Activated T-helper 1 cell treated with anti-CD3 and anti-CD28 coated beads, Interleukin-12 subunit alpha, Interleukin-12 subunit beta, Interleukin-2, Interleukin-4 antibody, amounts not matched to agents 30 ng/mL and 10 ng/mL and 1 ng/mL, durations not matched to agents 14 hours and 24 hours and 36 hours (primary cell): ENCODE measurements at regions not wholly inside any gene's neighbourhood (a gene's known extent, or its start where the extent isn't known, plus 50 kb on each side); places are given as distances from the start of the nearest gene placed in this dataset.

Experiments
- DNase-seq: peaks from one replicate; pipeline ENCODE4 v3.0.0; 2021; ENCODE audit warnings: low spot score
- H3K27ac Mint-ChIP-seq: one replicate; pipeline ENCODE4 v1.8.0; 2021; ENCODE audit warnings: mild to moderate bottlenecking, mixed read lengths
- H3K27me3 Mint-ChIP-seq: one replicate; pipeline ENCODE4 v1.8.0; 2022; ENCODE audit warnings: mild to moderate bottlenecking, moderate library complexity, mixed read lengths; ENCODE audit not compliant: insufficient read depth
- H3K36me3 Mint-ChIP-seq: one replicate; pipeline ENCODE4 v1.8.0; 2021; ENCODE audit warnings: low read depth, mixed read lengths
- H3K4me1 Mint-ChIP-seq: one replicate; pipeline ENCODE4 v1.8.0; 2021; ENCODE audit warnings: low read depth, mixed read lengths
- H3K4me3 Mint-ChIP-seq: one replicate; pipeline ENCODE4 v1.8.0; 2021; ENCODE audit warnings: mild to moderate bottlenecking, moderate library complexity, mixed read lengths
- H3K9me3 Mint-ChIP-seq: one replicate; pipeline ENCODE4 v1.8.0; 2021; ENCODE audit warnings: mixed read lengths
- intact Hi-C: fragments of 100-400 bp; cut with micrococcal nuclease; formaldehyde crosslinking; loops from one replicate; pipeline ENCODE4 v1.15.1; 2024

DNA sequence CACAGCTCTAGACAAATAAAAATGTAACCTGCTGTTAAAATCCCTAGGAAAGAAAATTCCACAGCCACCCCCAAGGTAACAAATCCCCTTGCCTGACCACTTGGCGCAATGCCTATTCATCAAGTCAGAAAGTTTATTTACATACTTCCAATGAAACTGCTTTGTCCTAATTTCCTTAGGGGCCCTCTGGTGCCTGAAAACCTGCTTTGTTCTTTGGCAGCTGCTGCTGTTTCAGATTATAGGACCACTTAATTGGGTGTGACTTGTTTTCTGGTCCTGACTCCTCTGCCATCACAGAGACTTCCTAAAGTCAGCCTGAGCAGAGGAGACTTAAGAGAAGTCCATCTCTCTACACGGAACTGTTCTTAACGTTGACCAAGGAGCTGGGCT, 323.6 kb downstream of the UBE3D start:
- DNase-seq = no peak
- no peaks in the 10 kb centered on the region for H3K4me1 Mint-ChIP-seq
- H3K9me3 Mint-ChIP-seq = no peaks in the 10 kb centered on the region
- H3K27ac Mint-ChIP-seq = no peak overlapping the region
- no peak overlapping the region for H3K4me3 Mint-ChIP-seq
- intact Hi-C loops = no loop called here
- H3K27me3 Mint-ChIP-seq = peaks cover 2% of the 10 kb centered on the region
- H3K36me3 Mint-ChIP-seq = no peaks in the 10 kb centered on the region

DNA sequence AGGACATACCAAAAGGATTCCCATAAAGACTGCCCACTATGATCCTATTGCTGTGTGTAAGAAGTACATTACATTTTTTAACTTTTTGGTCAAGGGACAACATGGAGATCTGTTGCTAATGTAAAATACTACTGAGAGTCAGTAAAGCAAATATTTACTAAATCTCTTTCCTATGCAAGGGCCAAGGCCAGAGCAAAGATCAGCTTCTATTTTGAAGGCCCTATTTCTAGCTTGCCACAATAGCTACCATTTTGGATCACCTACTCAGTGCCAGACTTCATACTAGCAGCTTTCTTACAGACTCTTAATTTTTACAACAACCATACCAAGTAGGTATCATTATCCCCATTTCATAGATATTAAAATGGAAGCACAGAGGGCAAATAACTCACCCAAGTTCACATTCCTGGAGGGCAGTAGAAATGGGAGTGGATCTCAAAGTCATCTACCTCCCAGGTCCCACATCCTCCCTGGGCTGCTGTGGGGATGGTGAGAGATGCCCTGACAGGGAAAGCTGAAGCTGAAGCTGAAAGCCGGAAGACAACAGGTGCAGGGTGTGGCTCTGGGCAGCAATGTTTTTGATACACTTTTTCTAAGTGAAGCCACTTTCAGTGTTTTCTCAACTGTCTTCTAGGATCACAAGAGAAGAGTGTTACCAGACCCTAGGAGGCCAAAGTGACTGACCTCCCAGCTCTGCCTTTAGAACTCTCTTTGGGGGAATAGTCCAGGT, 321.2 kb downstream of the UBE3D start:
- intact Hi-C loops = no loop called here
- Mint-ChIP-seq H3K27ac (no peak overlapping the region), H3K36me3 (no peaks in the 10 kb centered on the region), H3K4me1 (no peaks in the 10 kb centered on the region), H3K27me3 (peaks cover 2% of the 10 kb centered on the region), H3K4me3 (no peak overlapping the region), H3K9me3 (no peaks in the 10 kb centered on the region)
- DNase-seq = no peak

DNA sequence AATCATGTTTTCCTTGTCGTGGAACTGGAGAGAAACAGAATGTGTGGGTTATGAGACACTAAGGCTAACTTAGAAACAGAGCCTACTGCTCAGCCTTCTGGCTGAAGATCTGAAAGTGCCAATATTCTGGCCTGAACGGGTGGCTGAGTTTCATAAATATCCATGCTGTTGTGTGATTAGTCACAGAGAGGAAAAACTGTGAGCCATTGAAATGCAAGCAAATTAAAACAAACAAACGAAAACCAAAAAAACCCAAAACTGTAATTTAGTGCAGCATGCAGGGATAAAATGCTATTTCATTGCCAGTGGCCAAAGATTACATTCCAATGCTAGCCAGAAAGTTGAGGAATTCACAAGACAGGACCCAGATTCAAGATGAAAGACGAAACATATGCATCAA, 315.1 kb downstream of the UBE3D start:
- intact Hi-C loops = no loop called here
- no peak for DNase-seq
- Mint-ChIP-seq H3K9me3 (no peaks in the 10 kb centered on the region), H3K4me1 (no peaks in the 10 kb centered on the region), H3K4me3 (no peak overlapping the region), H3K27ac (no peak overlapping the region), H3K36me3 (no peaks in the 10 kb centered on the region), H3K27me3 (no peaks in the 10 kb centered on the region)

DNA sequence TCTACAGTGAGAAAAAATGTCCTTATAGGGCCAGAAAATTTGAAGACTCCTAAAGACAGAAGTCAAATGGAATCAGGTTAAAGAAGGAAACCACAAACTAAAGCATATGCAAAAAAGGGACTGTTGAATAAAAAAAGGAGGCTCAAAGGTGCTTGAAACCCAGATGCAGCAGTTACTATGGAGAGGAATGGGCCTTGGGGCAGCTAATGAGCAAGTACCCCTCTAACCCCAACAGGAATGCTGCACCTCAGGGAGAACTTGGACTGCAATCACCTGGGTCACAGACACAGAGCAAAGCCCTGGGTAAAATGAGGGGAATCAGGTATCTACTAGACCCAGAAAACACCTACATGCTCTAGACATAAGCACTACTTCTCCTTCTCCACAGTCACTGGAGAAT, 313.9 kb downstream of the UBE3D start:
- Mint-ChIP-seq H3K27me3 (no peaks in the 10 kb centered on the region), H3K36me3 (no peaks in the 10 kb centered on the region)

DNA sequence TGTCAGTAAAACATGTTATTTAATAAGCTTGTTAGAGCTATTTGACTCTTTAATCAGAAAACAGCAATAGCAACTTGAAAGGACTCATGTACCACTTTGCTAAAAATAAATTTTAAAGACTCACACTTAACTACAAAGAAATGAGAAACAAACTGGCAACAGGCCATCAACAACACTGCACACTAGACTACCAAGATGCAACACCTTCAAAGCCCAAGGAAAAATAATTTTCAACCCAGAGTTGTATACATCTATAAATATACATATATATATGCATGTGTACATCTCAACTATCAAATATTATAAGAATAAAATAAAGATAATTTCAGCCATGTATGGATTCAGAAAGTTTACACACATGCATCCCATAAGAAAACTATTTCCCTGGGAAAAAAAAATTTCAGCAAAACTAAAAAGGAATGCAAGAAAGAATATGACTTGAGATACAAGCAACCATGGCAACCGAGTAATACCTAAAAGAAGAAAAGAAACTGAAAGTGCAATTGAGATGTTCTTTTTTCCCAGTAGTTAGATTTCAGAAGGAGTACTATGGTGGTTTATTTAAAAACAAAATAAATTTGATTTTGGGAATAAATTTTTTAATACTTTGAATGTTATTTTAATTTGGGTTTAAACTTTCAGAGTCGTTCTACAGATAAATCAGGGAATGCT, 303.8 kb downstream of the UBE3D start:
- intact Hi-C loops = no loop called here
- H3K27ac Mint-ChIP-seq = no peak overlapping the region
- DNase-seq = no peak
- H3K4me1 Mint-ChIP-seq = no peaks in the 10 kb centered on the region
- no peak overlapping the region for H3K4me3 Mint-ChIP-seq
- H3K9me3 Mint-ChIP-seq = peaks cover 6% of the 10 kb centered on the region
- peaks cover 2% of the 10 kb centered on the region for H3K27me3 Mint-ChIP-seq
- no peaks in the 10 kb centered on the region for H3K36me3 Mint-ChIP-seq

More for the DNA sequence above, 313.9 kb downstream of the UBE3D start:
- no peak for DNase-seq
- no peaks in the 10 kb centered on the region for H3K9me3 Mint-ChIP-seq
- H3K4me1 Mint-ChIP-seq = no peaks in the 10 kb centered on the region
- H3K27ac Mint-ChIP-seq = no peak overlapping the region
- intact Hi-C loops = no loop called here
- H3K4me3 Mint-ChIP-seq = no peak overlapping the region

DNA sequence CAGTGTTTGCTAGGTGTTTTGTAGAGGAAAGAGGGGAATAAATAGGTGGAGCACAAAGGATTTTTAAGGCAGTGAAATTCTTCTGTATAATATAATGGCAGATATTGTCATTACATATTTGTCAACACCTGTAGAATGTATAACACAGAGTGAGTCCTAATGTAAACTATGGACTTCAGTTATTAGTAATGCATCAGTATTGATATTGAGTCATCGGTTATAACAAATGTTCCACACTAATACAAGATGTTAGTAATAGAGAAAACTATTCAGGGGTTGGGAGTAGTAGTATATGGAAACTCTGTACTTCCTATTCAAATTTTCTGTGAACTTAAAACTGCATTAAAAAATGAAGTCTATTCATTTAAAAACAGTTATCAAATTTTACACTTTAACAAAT, 299.2 kb downstream of the UBE3D start:
- intact Hi-C loops = no loop called here
- H3K27me3 Mint-ChIP-seq = no peaks in the 10 kb centered on the region
- no peaks in the 10 kb centered on the region for H3K36me3 Mint-ChIP-seq
- H3K4me1 Mint-ChIP-seq = no peaks in the 10 kb centered on the region
- no peaks in the 10 kb centered on the region for H3K9me3 Mint-ChIP-seq
- DNase-seq = no peak
- H3K4me3 Mint-ChIP-seq = no peak overlapping the region
- no peak overlapping the region for H3K27ac Mint-ChIP-seq

DNA sequence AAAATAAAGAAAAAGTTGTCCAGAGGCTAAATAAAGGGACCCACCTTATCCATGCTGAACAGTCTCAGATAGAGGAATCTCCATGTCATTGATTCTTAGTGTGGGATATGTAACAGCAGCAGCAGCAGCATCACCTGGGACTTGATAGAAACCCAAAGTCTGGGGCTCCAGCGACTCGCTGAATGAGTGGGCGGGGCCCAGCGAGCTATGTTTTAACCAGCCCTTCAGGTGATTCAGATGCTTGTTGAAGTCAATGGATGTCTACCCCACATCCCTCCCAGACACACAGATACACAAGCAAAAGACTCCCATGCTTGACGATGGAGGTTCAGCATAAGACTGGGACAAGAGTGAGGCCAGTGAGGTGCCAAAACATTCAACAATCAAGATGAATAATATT, 298.6 kb downstream of the UBE3D start:
- Mint-ChIP-seq H3K9me3 (no peaks in the 10 kb centered on the region), H3K4me1 (no peaks in the 10 kb centered on the region), H3K27ac (no peak overlapping the region), H3K27me3 (no peaks in the 10 kb centered on the region), H3K36me3 (no peaks in the 10 kb centered on the region), H3K4me3 (no peak overlapping the region)
- DNase-seq = no peak
- intact Hi-C loops = no loop called here

DNA sequence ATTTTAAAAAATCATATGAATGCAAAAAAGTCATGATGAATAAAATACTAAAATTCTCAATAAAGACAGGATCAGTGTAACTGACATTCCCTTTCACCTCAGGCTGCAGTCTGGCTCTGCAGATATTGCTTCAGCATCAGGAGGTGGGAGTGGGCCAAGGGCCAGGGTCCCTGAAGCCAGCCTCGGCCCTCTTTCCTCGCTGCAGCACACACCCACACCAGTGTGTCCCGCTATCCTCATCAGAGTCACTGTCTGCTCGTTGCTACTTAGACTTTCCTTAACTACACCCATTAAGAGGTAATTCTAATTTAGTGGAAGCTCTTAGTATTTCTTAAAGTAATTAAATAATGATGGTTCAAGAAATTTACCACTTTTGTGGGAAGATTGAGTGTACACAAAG, 298.2 kb downstream of the UBE3D start:
- no peaks in the 10 kb centered on the region for H3K27me3 Mint-ChIP-seq
- intact Hi-C loops = no loop called here
- no peaks in the 10 kb centered on the region for H3K4me1 Mint-ChIP-seq
- H3K4me3 Mint-ChIP-seq = no peak overlapping the region
- DNase-seq = no peak
- H3K36me3 Mint-ChIP-seq = no peaks in the 10 kb centered on the region
- H3K27ac Mint-ChIP-seq = no peak overlapping the region
- no peaks in the 10 kb centered on the region for H3K9me3 Mint-ChIP-seq

DNA sequence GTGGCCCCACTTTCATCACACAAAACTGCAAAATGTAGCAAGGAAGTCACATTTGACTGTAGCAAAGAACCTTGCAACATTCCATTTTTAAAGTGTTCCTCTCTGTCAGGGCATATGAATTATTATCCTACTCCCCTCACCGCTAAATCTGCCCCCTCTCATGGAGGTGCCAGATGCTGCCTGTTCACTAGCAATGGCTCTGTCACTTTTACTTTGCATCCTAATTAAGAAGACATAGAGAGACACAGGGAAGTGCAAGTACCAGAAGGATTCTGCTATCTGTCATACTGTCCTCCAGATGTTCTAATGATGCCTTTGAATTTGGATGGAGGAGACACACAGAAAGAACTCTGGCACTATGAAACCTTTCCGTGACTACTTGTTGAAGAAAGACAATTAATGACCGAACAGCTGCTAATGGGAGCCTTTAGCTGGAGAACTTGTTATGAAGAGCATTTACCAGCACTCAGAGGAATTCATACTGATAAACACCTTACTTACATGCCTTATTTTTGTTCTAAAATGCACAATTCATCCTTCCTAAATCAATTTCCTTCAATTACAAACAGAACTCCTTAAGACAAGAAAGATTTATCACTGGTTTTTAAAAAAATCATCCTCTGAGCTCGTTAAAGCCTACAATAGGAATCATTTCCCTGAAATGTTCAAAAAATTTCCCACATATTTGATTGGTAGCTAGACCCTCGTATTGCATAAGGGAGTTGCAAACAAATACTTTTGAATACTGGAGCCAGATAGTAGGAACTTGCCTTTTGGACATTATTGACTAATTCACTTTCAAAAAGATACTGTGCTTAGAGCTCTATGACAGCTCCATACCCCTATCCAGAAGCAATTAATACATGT, 292.6 kb downstream of the UBE3D start:
- no peak overlapping the region for H3K4me3 Mint-ChIP-seq
- no peaks in the 10 kb centered on the region for H3K4me1 Mint-ChIP-seq
- intact Hi-C loops = no loop called here
- no peaks in the 10 kb centered on the region for H3K36me3 Mint-ChIP-seq
- no peaks in the 10 kb centered on the region for H3K9me3 Mint-ChIP-seq
- DNase-seq = no peak
- H3K27ac Mint-ChIP-seq = no peak overlapping the region
- no peaks in the 10 kb centered on the region for H3K27me3 Mint-ChIP-seq

DNA sequence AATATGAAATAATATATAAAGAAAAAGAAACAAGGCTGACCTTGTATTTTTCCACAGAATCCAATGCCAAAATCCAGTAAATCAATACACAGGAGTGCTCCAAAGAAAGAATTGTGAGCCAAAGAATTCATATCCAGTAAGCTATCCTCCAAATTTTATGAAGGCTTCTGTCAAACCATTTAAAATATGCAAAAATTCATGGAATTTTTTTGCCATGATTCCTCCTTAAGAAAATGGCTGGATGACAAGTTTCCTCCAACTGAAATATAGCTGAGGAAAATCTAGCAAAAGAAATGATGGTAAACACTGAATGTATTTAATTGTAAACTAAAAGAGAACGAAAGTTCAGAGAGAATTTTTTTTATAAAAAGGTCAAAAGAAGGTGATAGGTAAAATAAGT, 290.3 kb downstream of the UBE3D start:
- Mint-ChIP-seq H3K36me3 (no peaks in the 10 kb centered on the region), H3K27me3 (no peaks in the 10 kb centered on the region), H3K27ac (no peak overlapping the region), H3K4me3 (no peak overlapping the region), H3K4me1 (no peaks in the 10 kb centered on the region), H3K9me3 (no peaks in the 10 kb centered on the region)
- DNase-seq = no peak
- intact Hi-C loops = no loop called here

DNA sequence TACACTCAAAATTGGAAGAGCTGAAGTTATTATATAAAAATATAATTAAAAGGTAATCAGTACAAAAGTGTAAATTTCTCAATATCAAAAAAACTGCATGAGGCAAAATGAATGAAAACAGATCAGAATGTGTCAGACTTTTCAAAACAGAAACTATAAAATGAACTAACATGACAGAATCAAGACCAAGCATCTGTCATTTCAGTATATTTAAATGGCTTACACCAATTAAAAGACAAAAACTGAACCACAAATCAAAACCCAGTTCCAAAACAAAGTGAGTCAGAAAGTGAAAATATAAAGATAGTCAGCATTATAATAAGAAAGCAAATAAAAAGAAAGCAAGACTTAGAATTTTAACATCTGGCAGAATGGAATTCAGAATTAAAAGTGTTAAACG, 289.7 kb downstream of the UBE3D start:
- intact Hi-C loops = no loop called here
- H3K9me3 Mint-ChIP-seq = no peaks in the 10 kb centered on the region
- H3K4me1 Mint-ChIP-seq = no peaks in the 10 kb centered on the region
- H3K27ac Mint-ChIP-seq = no peak overlapping the region
- no peak for DNase-seq
- no peak overlapping the region for H3K4me3 Mint-ChIP-seq
- H3K27me3 Mint-ChIP-seq = no peaks in the 10 kb centered on the region
- no peaks in the 10 kb centered on the region for H3K36me3 Mint-ChIP-seq

DNA sequence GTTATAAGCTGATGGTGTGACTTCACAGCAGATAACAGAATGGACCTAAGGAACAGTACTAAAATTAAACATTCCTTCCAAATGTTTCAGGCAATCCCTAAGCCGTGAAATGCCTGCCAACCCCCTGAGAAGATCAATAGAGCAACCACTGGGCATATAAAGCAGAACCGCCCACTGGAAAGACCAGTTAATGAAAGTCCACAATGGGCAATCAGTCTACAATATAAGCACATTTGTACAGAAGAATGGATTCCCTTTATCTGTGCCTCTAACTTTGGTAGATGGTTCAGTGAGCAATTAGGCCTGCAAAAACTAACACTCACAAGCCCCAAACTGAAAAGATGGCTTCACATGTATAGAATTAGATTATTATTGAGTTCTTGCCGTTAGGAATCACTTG, 286.6 kb downstream of the UBE3D start:
- Mint-ChIP-seq H3K9me3 (no peaks in the 10 kb centered on the region), H3K4me1 (no peaks in the 10 kb centered on the region), H3K36me3 (no peaks in the 10 kb centered on the region), H3K27me3 (no peaks in the 10 kb centered on the region), H3K4me3 (no peak overlapping the region), H3K27ac (no peak overlapping the region)
- intact Hi-C loops = no loop called here
- DNase-seq = no peak

DNA sequence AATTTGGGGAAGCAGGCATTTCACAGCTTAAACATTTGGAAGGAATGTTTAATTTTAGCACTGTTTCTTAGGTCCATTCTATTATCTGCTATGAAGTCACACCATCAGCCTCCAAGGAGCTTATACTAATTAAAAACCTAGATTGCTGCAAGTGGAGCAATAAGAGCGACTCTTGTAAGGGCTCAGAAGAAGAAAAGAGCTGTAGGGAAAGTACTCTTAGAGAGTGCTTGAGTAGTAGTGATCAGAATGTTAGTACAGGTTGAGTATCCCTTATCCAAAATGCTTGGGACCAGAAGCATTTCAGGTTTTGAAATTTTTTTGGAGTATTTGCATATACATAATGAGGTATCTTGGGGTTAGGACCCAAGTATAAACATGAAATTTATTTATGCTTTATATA, 285.3 kb downstream of the UBE3D start:
- DNase-seq = no peak
- Mint-ChIP-seq H3K9me3 (no peaks in the 10 kb centered on the region), H3K27ac (no peak overlapping the region), H3K4me1 (no peaks in the 10 kb centered on the region), H3K27me3 (no peaks in the 10 kb centered on the region), H3K36me3 (no peaks in the 10 kb centered on the region), H3K4me3 (no peak overlapping the region)
- intact Hi-C loops = no loop called here
